Fibroblast of lung (primary cell): ENCODE measurements at regions not wholly inside any gene's neighbourhood (a gene's known extent, or its start where the extent isn't known, plus 50 kb on each side); places are given as distances from the start of the nearest gene placed in this dataset.

Experiments used
- DNase-seq, 2 donors: peaks; one replicate each; pipeline versions ENCODE4 v3.0.0 to v3.0.0-alpha.2; 2010; ENCODE audit warnings: low read depth in 2 of 2
- H2AFZ ChIP-seq: 2 replicates; pipeline ENCODE4 v1.5.1; 2012; ENCODE audit warnings: low read length, control low read depth, inconsistent platforms
- H3K27ac ChIP-seq: 2 replicates; pipeline ENCODE4 v1.5.1; 2011; ENCODE audit warnings: low read length, control low read depth; ENCODE audit not compliant: insufficient read depth
- H3K27me3 ChIP-seq: 2 replicates; pipeline ENCODE4 v1.5.1; 2011; ENCODE audit warnings: mild to moderate bottlenecking, low read length; ENCODE audit not compliant: control insufficient read depth, insufficient read depth
- H3K36me3 ChIP-seq: 2 replicates; pipeline ENCODE4 v1.5.1; 2011; ENCODE audit warnings: low read length; ENCODE audit not compliant: control insufficient read depth, insufficient read depth
- H3K4me1 ChIP-seq: 2 replicates; pipeline ENCODE4 v1.5.1; 2011; ENCODE audit warnings: low read length; ENCODE audit not compliant: control insufficient read depth, insufficient read depth; ENCODE audit errors: extremely low read depth
- H3K4me2 ChIP-seq: 2 replicates; pipeline ENCODE4 v1.5.1; 2011; ENCODE audit warnings: low read length, control low read depth; ENCODE audit not compliant: insufficient read depth; ENCODE audit errors: extremely low read depth
- H3K4me3 ChIP-seq, 4 experiments: fragments of 200-600 bp in 1 of 4; sonication (generic) in 1 of 4; replicated peaks in 1 of 4; 2 replicates each; pipeline ENCODE4 v1.5.1; 2011 to 2016; ENCODE audit warnings: low read length in 4 of 4, low read depth in 3 of 4, mild to moderate bottlenecking in 3 of 4, control low read depth in 2 of 4, inconsistent platforms in 1 of 4, mixed read lengths in 1 of 4; ENCODE audit not compliant: insufficient read depth in 1 of 4; ENCODE audit errors: control extremely low read depth in 1 of 4
- H3K79me2 ChIP-seq: 2 replicates; pipeline ENCODE4 v1.5.1; 2012; ENCODE audit warnings: mild to moderate bottlenecking, low read length, inconsistent platforms; ENCODE audit not compliant: control insufficient read depth, insufficient read depth
- H3K9ac ChIP-seq: 2 replicates; pipeline ENCODE4 v1.5.1; 2011; ENCODE audit warnings: mild to moderate bottlenecking, low read length, control low read depth; ENCODE audit not compliant: insufficient read depth
- H3K9me3 ChIP-seq: 2 replicates; pipeline ENCODE4 v1.5.1; 2012; ENCODE audit warnings: low read depth, low read length; ENCODE audit not compliant: control insufficient read depth, insufficient read depth
- H4K20me1 ChIP-seq: 2 replicates; pipeline ENCODE4 v1.5.1; 2011; ENCODE audit warnings: low read length; ENCODE audit not compliant: control insufficient read depth, insufficient read depth; ENCODE audit errors: extremely low read depth
- CTCF ChIP-seq, 2 donors: IDR thresholded peaks in 1 of 2; conservative IDR thresholded peaks in 1 of 2; 1 replicate in 1 of 2; 2 replicates in 1 of 2; pipeline ENCODE4 v1.5.1; 2011 to 2012; ENCODE audit warnings: low read length in 2 of 2, control low read depth in 1 of 2, inconsistent platforms in 1 of 2, low read depth in 1 of 2, mild to moderate bottlenecking in 1 of 2
- EZH2 ChIP-seq: IDR thresholded peaks from 2 replicates; pipeline ENCODE4 v1.5.1; 2012; ENCODE audit warnings: low read length, control low read depth, mild to moderate bottlenecking; ENCODE audit errors: missing control alignments

DNA sequence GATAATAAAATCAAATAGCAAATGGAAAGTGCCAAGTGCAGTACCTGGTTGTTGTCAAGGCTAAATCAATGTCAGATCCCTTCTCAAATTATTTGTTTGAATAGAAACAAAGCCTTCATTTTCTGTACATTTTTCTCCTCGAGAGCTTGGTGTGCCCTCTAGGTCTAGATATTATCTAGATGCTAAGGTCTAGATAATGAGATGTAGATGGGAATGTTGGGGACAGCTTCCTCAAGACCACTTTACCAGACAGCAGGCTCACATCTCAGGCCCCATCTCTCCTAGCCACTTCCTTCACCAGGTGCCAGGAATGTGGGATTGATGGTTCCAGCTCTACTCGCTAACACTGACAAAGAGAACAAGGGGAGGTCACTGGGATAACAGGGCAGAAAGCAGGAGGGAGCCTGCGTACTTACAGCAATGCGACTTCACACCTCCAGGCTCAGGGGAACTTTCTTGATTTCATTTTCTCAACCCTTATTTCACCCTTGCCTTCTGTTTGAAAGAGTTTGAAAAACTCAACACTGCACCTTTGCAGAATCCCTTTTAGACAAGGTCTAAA lies 451.4 kb upstream of the VSTM2A start:
- Histone ChIP-seq H3K9me3 (no peaks in the 10 kb centered on the region), H4K20me1 (no peaks in the 10 kb centered on the region), H3K4me1 (no peaks in the 10 kb centered on the region), H3K36me3 (no peaks in the 10 kb centered on the region), H3K79me2 (no peaks in the 10 kb centered on the region), H3K27me3 (no peaks in the 10 kb centered on the region), H3K9ac (no peak overlapping the region), H2AFZ (no peak overlapping the region), H3K4me2 (no peak overlapping the region), H3K4me3 (no peak overlapping the region), H3K27ac (no peak overlapping the region)
- TF ChIP-seq CTCF (conservative IDR thresholded peaks at IDR 0.05 in 1 of 2, IDR thresholded peaks at IDR 0.05 in 1 of 2; ENCODE audit: low read depth in 1 of 2, low read length in 2 of 2) = no peak
- no peak for TF ChIP-seq EZH2
- no peak for DNase-seq

DNA sequence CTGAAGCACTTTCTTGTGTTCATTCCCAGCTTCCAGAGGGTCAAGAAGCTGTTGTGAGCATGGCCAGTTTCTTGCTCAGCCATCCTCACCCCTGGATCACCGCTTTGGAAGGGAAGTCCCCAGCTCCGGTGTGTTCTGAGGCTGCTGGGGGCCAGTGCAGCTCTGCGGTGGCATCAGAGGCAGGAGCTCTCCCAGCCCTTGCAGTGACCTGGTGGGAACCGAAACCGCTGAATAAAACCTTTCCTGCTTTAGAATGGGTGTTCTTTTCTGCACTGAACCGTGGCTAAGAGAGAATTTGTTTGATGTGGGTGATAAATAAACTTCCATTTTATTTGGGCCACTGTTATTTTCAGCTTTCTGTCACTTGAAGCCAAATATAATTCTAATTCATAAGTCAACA lies 450.9 kb upstream of the VSTM2A start:
- no peak overlapping the region for H3K4me2 ChIP-seq
- no peaks in the 10 kb centered on the region for H3K27me3 ChIP-seq
- no peaks in the 10 kb centered on the region for H4K20me1 ChIP-seq
- DNase-seq = no peak
- no peak overlapping the region for H3K9ac ChIP-seq
- H3K4me3 ChIP-seq = no peak overlapping the region
- H3K36me3 ChIP-seq = no peaks in the 10 kb centered on the region
- TF ChIP-seq CTCF (conservative IDR thresholded peaks at IDR 0.05 in 1 of 2, IDR thresholded peaks at IDR 0.05 in 1 of 2; ENCODE audit: low read depth in 1 of 2, low read length in 2 of 2) (no peak), EZH2 (no peak)
- H3K9me3 ChIP-seq = no peaks in the 10 kb centered on the region
- H2AFZ ChIP-seq = no peak overlapping the region
- no peaks in the 10 kb centered on the region for H3K79me2 ChIP-seq
- no peaks in the 10 kb centered on the region for H3K4me1 ChIP-seq
- no peak overlapping the region for H3K27ac ChIP-seq

- TF ChIP-seq CTCF (conservative IDR thresholded peaks at IDR 0.05 in 1 of 2, IDR thresholded peaks at IDR 0.05 in 1 of 2; ENCODE audit: low read depth in 1 of 2, low read length in 2 of 2) (no peak), EZH2 (no peak)
- no peaks in the 10 kb centered on the region for H3K9me3 ChIP-seq
- no peak overlapping the region for H3K4me2 ChIP-seq
- H3K4me1 ChIP-seq = no peaks in the 10 kb centered on the region
- no peaks in the 10 kb centered on the region for H3K36me3 ChIP-seq
- no peak overlapping the region for H3K4me3 ChIP-seq
- H3K27ac ChIP-seq = no peak overlapping the region
- H2AFZ ChIP-seq = no peak overlapping the region
- H4K20me1 ChIP-seq = no peaks in the 10 kb centered on the region
- H3K9ac ChIP-seq = no peak overlapping the region
- H3K27me3 ChIP-seq = no peaks in the 10 kb centered on the region
- H3K79me2 ChIP-seq = no peaks in the 10 kb centered on the region
- DNase-seq = no peak
Observed at GRCh38 chr7:54097886-54098285, 444.3 kb upstream of the VSTM2A start.
